SJSA1 (cell line): ENCODE measurements at regions not wholly inside any gene's neighbourhood (a gene's known extent, or its start where the extent isn't known, plus 50 kb on each side); places are given as distances from the start of the nearest gene placed in this dataset.
"Not testable (repeated sequence)": the region's sequence is repeated elsewhere in the genome, so short reads cannot be mapped to it uniquely, and the experiment has no call there.

Experiments
- DNase-seq, 2 experiments: peaks; one replicate each; pipeline ENCODE4 v3.0.0-alpha.2; 2015 to 2020; ENCODE audit warnings: low spot score in 2 of 2, low read depth in 1 of 2
- H3K27ac ChIP-seq: fragments of 250-450 bp; sonication (Bioruptor Pico); 2 replicates; pipeline ENCODE4 v1.5.1; 2020; ENCODE audit warnings: mild to moderate bottlenecking, moderate library complexity
- H3K27me3 ChIP-seq: fragments of 250-450 bp; sonication (Bioruptor Pico); replicated peaks from 2 replicates; pipeline ENCODE4 v1.5.1; 2020; ENCODE audit warnings: mild to moderate bottlenecking, moderate library complexity
- H3K36me3 ChIP-seq: fragments of 250-450 bp; sonication (Bioruptor Pico); 2 replicates; pipeline ENCODE4 v1.5.1; 2020; ENCODE audit warnings: mild to moderate bottlenecking
- H3K4me1 ChIP-seq: fragments of 250-450 bp; sonication (Bioruptor Pico); replicated peaks from 2 replicates; pipeline ENCODE4 v1.6.1; 2021; ENCODE audit warnings: mild to moderate bottlenecking
- H3K4me3 ChIP-seq: fragments of 250-450 bp; sonication (Bioruptor Pico); 2 replicates; pipeline ENCODE4 v1.5.1; 2020; ENCODE audit warnings: mild to moderate bottlenecking
- H3K9me3 ChIP-seq: fragments of 250-450 bp; sonication (Bioruptor Pico); replicated peaks from 2 replicates; pipeline ENCODE4 v1.5.1; 2020; ENCODE audit warnings: mild to moderate bottlenecking

- Histone ChIP-seq H3K27ac (no peak overlapping the region), H3K4me3 (no peak overlapping the region), H3K4me1 (no peaks in the 10 kb centered on the region), H3K36me3 (no peaks in the 10 kb centered on the region), H3K27me3 (no peaks in the 10 kb centered on the region; the same call in 1 of the 2 replicates), H3K9me3 (no peaks in the 10 kb centered on the region)
- no peak for DNase-seq
Measured at GRCh38 chr9:29212397-29213387, 1639.4 kb upstream of the C9orf72 start.

GRCh38 chr9:29213417-29214153 lies 1640.3 kb upstream of the C9orf72 start, which contains the start of gene LINGO2:
Gene LINGO2, minus strand, starts transcription at chr9:29213601.
- H3K4me1 ChIP-seq, result no peaks in the 10 kb centered on the region
- no peaks in the 10 kb centered on the region; the same call in 1 of the 2 replicates for H3K27me3 ChIP-seq
- DNase-seq, result no peak
- no peak within 1 kb of the TSS for H3K4me3 ChIP-seq
- no peaks in the 10 kb centered on the region for H3K36me3 ChIP-seq
- H3K9me3 ChIP-seq, result no peaks in the 10 kb centered on the region
- H3K27ac ChIP-seq, result no peak within 1 kb of the TSS

GRCh38 chr9:29214154-29214689 lies 1640.9 kb upstream of the C9orf72 start:
- no peaks in the 10 kb centered on the region for H3K36me3 ChIP-seq
- no peak for DNase-seq
- H3K4me1 ChIP-seq, result no peaks in the 10 kb centered on the region
- H3K27ac ChIP-seq, result no peak overlapping the region
- no peak overlapping the region for H3K4me3 ChIP-seq
- no peaks in the 10 kb centered on the region; the same call in 1 of the 2 replicates for H3K27me3 ChIP-seq
- no peaks in the 10 kb centered on the region for H3K9me3 ChIP-seq

GRCh38 chr9:29214690-29215253 lies 1641.5 kb upstream of the C9orf72 start:
- Histone ChIP-seq H3K4me3 (no peak overlapping the region), H3K36me3 (no peaks in the 10 kb centered on the region), H3K27me3 (no peaks in the 10 kb centered on the region; the same call in 1 of the 2 replicates), H3K27ac (no peak overlapping the region), H3K9me3 (no peaks in the 10 kb centered on the region), H3K4me1 (no peaks in the 10 kb centered on the region)
- no peak for DNase-seq

GRCh38 chr9:29217966-29218365 lies 1644.7 kb upstream of the C9orf72 start:
- Histone ChIP-seq H3K4me1 (no peaks in the 10 kb centered on the region), H3K9me3 (no peaks in the 10 kb centered on the region), H3K27ac (no peak overlapping the region), H3K4me3 (no peak overlapping the region), H3K36me3 (no peaks in the 10 kb centered on the region), H3K27me3 (no peaks in the 10 kb centered on the region; the same call in 1 of the 2 replicates)
- DNase-seq, result no peak

- H3K36me3 ChIP-seq, result no peaks in the 10 kb centered on the region
- H3K4me3 ChIP-seq, result no peak overlapping the region
- no peak overlapping the region for H3K27ac ChIP-seq
- no peaks in the 10 kb centered on the region for H3K4me1 ChIP-seq
- no peak for DNase-seq
- H3K9me3 ChIP-seq, result no peaks in the 10 kb centered on the region
- H3K27me3 ChIP-seq, result no peaks in the 10 kb centered on the region
Measured at GRCh38 chr9:29220596-29221251, 1647.4 kb upstream of the C9orf72 start.

- Histone ChIP-seq H3K36me3 (no peaks in the 10 kb centered on the region), H3K4me1 (no peaks in the 10 kb centered on the region), H3K27ac (no peak overlapping the region), H3K27me3 (no peaks in the 10 kb centered on the region), H3K4me3 (no peak overlapping the region), H3K9me3 (no peaks in the 10 kb centered on the region)
- DNase-seq, result no peak
Measured at GRCh38 chr9:29228558-29228957, 1655.3 kb upstream of the C9orf72 start.

GRCh38 chr9:29230931-29231330 lies 1657.7 kb upstream of the C9orf72 start:
- no peak for DNase-seq
- H3K4me3 ChIP-seq, result no peak overlapping the region

GRCh38 chr9:29233193-29233592 lies 1659.9 kb upstream of the C9orf72 start:
- Histone ChIP-seq H3K4me1 (no peaks in the 10 kb centered on the region), H3K27me3 (no peaks in the 10 kb centered on the region), H3K27ac (no peak overlapping the region), H3K4me3 (no peak overlapping the region), H3K36me3 (no peaks in the 10 kb centered on the region), H3K9me3 (no peaks in the 10 kb centered on the region)
- DNase-seq, result no peak

More at GRCh38 chr9:29230931-29231330, 1657.7 kb upstream of the C9orf72 start:
- Histone ChIP-seq H3K4me1 (no peaks in the 10 kb centered on the region), H3K36me3 (no peaks in the 10 kb centered on the region), H3K27ac (no peak overlapping the region), H3K9me3 (no peaks in the 10 kb centered on the region), H3K27me3 (no peaks in the 10 kb centered on the region)

GRCh38 chr9:29241320-29241719 lies 1668.0 kb upstream of the C9orf72 start:
- Histone ChIP-seq H3K27ac (no peak overlapping the region), H3K9me3 (no peaks in the 10 kb centered on the region), H3K4me3 (no peak overlapping the region), H3K27me3 (no peaks in the 10 kb centered on the region), H3K36me3 (no peaks in the 10 kb centered on the region), H3K4me1 (no peaks in the 10 kb centered on the region)
- DNase-seq, result no peak

GRCh38 chr9:29245351-29245750 lies 1672.1 kb upstream of the C9orf72 start:
- H3K4me3 ChIP-seq, result no peak overlapping the region
- H3K9me3 ChIP-seq, result no peaks in the 10 kb centered on the region
- no peaks in the 10 kb centered on the region for H3K4me1 ChIP-seq
- DNase-seq, result no peak
- no peaks in the 10 kb centered on the region for H3K36me3 ChIP-seq
- no peaks in the 10 kb centered on the region for H3K27me3 ChIP-seq
- H3K27ac ChIP-seq, result no peak overlapping the region

- not testable (repeated sequence) for H3K4me1 ChIP-seq, DNase-seq, H3K9me3 ChIP-seq, H3K27me3 ChIP-seq, H3K27ac ChIP-seq, H3K4me3 ChIP-seq, H3K36me3 ChIP-seq
Measured at GRCh38 chr9:29270400-29270799, 1697.1 kb upstream of the C9orf72 start.

- no peak for DNase-seq
Measured at GRCh38 chr9:29282121-29282520, 1708.8 kb upstream of the C9orf72 start.

More at GRCh38 chr9:29282121-29282520, 1708.8 kb upstream of the C9orf72 start:
- no peaks in the 10 kb centered on the region for H3K4me1 ChIP-seq
- no peak overlapping the region for H3K27ac ChIP-seq
- H3K27me3 ChIP-seq, result no peaks in the 10 kb centered on the region
- no peak overlapping the region for H3K4me3 ChIP-seq
- no peaks in the 10 kb centered on the region for H3K9me3 ChIP-seq
- H3K36me3 ChIP-seq, result no peaks in the 10 kb centered on the region
